Mammary epithelial cell (primary cell): ENCODE measurements at regions not wholly inside any gene's neighbourhood (a gene's known extent, or its start where the extent isn't known, plus 50 kb on each side); places are given as distances from the start of the nearest gene placed in this dataset.

Experiments
- CTCF ChIP-seq, 2 donors: IDR thresholded peaks in 1 of 2; conservative IDR thresholded peaks in 1 of 2; 2 replicates each; pipeline ENCODE4 v1.5.1; 2011 to 2012; ENCODE audit warnings: inconsistent platforms in 2 of 2, low read length in 2 of 2, mild to moderate bottlenecking in 2 of 2, control low read depth in 1 of 2, low read depth in 1 of 2; ENCODE audit not compliant: insufficient read depth in 1 of 2; ENCODE audit errors: extremely low read depth in 1 of 2
- EZH2 ChIP-seq: IDR thresholded peaks from 2 replicates; pipeline ENCODE4 v1.6.1; 2012; ENCODE audit warnings: low read length, inconsistent platforms, borderline replicate concordance

GRCh38 chr6:119845161-119845560, 495.6 kb upstream of the MAN1A1 start:
- no peak for TF ChIP-seq CTCF (conservative IDR thresholded peaks at IDR 0.05 in 1 of 2, IDR thresholded peaks at IDR 0.05 in 1 of 2; ENCODE audit: extremely low read depth in 1 of 2, insufficient read depth in 1 of 2, low read depth in 1 of 2, low read length in 2 of 2)
- no peak for TF ChIP-seq EZH2
